ENCODE measurements at regions not wholly inside any gene's neighbourhood (a gene's known extent, or its start where the extent isn't known, plus 50 kb on each side); places are given as distances from the start of the nearest gene placed in this dataset.

GRCh38 chr6:97702248-97702647 is 419.2 kb upstream of the MMS22L start:
- no peak for TF ChIP-seq CTCF (IDR thresholded peaks at IDR 0.05; ENCODE audit: low read depth, low read length, poor library complexity, severe bottlenecking)
- no peak for TF ChIP-seq EZH2phosphoT487 (IDR thresholded peaks at IDR 0.05; ENCODE audit: borderline replicate concordance, low read length)
